ENCODE measurements at regions not wholly inside any gene's neighbourhood (a gene's known extent, or its start where the extent isn't known, plus 50 kb on each side); places are given as distances from the start of the nearest gene placed in this dataset.
A peak's percentile ranks its signal among the peaks of the same experiment; 100 is the strongest.
"Not testable (repeated sequence)": the region's sequence is repeated elsewhere in the genome, so short reads cannot be mapped to it uniquely, and the experiment has no call there.

GRCh38 chr5:106699198-106699597, 971.5 kb downstream of the EFNA5 start:
- no peak for DNase-seq (ENCODE audit: low read depth)

- DNase-seq (ENCODE audit: low read depth), result no peak
Measured at GRCh38 chr5:106698169-106698568, 972.6 kb downstream of the EFNA5 start.

- no peak for DNase-seq (ENCODE audit: low read depth)
Measured at GRCh38 chr5:106691701-106692100, 979.0 kb downstream of the EFNA5 start.

GRCh38 chr5:106690585-106690984, 980.2 kb downstream of the EFNA5 start:
- DNase-seq (ENCODE audit: low read depth), result no peak

GRCh38 chr5:106680330-106680729, 990.4 kb downstream of the EFNA5 start:
- peak; percentile 8 for DNase-seq (ENCODE audit: low read depth)

- no peak for DNase-seq (ENCODE audit: low read depth)
Measured at GRCh38 chr5:106677057-106677456, 993.7 kb downstream of the EFNA5 start.

GRCh38 chr5:106675687-106676086, 995.0 kb downstream of the EFNA5 start:
- DNase-seq (ENCODE audit: low read depth), result no peak

- no peak for DNase-seq (ENCODE audit: low read depth)
Measured at GRCh38 chr5:106673941-106674340, 996.8 kb downstream of the EFNA5 start.

GRCh38 chr5:106661866-106662265, 1008.9 kb downstream of the EFNA5 start:
- no peak for DNase-seq (ENCODE audit: low read depth)

GRCh38 chr5:106660681-106661080, 1010.1 kb downstream of the EFNA5 start:
- DNase-seq (ENCODE audit: low read depth), result no peak

- no peak for DNase-seq (ENCODE audit: low read depth)
Measured at GRCh38 chr5:106658150-106658549, 1012.6 kb downstream of the EFNA5 start.

GRCh38 chr5:106656821-106657220, 1013.9 kb downstream of the EFNA5 start:
- DNase-seq (ENCODE audit: low read depth), result no peak

- DNase-seq (ENCODE audit: low read depth), result no peak
Measured at GRCh38 chr5:106649031-106649430, 1021.7 kb downstream of the EFNA5 start.

- no peak for DNase-seq (ENCODE audit: low read depth)
Measured at GRCh38 chr5:106648401-106648800, 1022.3 kb downstream of the EFNA5 start.

- DNase-seq (ENCODE audit: low read depth), result no peak
Measured at GRCh38 chr5:106646106-106646505, 1024.6 kb downstream of the EFNA5 start.

- DNase-seq (ENCODE audit: low read depth), result no peak
Measured at GRCh38 chr5:106640511-106640910, 1030.2 kb downstream of the EFNA5 start.

- DNase-seq (ENCODE audit: low read depth), result no peak
Measured at GRCh38 chr5:106639488-106639887, 1031.2 kb downstream of the EFNA5 start.

GRCh38 chr5:106637275-106637674, 1033.5 kb downstream of the EFNA5 start:
- DNase-seq (ENCODE audit: low read depth), result no peak

GRCh38 chr5:106634375-106634774, 1036.4 kb downstream of the EFNA5 start:
- no peak for DNase-seq (ENCODE audit: low read depth)

- no peak for DNase-seq (ENCODE audit: low read depth)
Measured at GRCh38 chr5:106633825-106634224, 1036.9 kb downstream of the EFNA5 start.

- not testable (repeated sequence) for DNase-seq (ENCODE audit: low read depth)
Measured at GRCh38 chr5:106628456-106628855, 1042.3 kb downstream of the EFNA5 start.

- no peak for DNase-seq (ENCODE audit: low read depth)
Measured at GRCh38 chr5:106610041-106610440, 1060.7 kb downstream of the EFNA5 start.

GRCh38 chr5:106601620-106602019, 1069.1 kb downstream of the EFNA5 start:
- DNase-seq (ENCODE audit: low read depth), result no peak

GRCh38 chr5:106600803-106601202, 1069.9 kb downstream of the EFNA5 start:
- DNase-seq (ENCODE audit: low read depth), result no peak

GRCh38 chr5:106595864-106596263, 1074.9 kb downstream of the EFNA5 start:
- DNase-seq (ENCODE audit: low read depth), result no peak
